ENCODE measurements at regions not wholly inside any gene's neighbourhood (a gene's known extent, or its start where the extent isn't known, plus 50 kb on each side); places are given as distances from the start of the nearest gene placed in this dataset.
A peak's percentile ranks its signal among the peaks of the same experiment; 100 is the strongest.

DNA sequence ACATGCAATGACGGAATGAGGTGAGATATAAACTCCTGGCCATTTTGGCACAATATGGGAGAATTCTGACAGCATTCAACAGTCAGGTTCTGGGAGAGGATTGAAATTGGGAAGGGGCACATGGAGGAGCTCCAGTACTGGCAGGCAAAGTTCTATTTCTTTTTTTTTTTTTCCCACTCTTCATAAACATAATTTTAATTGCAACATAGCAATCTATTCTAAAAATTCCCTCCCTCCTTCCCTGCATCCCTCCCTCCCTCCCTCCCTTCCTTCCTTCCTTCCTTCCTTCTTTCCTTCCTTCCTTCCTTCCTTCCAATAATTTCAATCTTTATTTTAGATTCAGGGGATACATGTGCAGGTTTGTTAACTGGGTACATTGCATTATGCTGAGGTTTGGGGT is 93.2 kb downstream of the PTCSC3 start:
- Histone ChIP-seq H3K27me3 (no peaks in the 10 kb centered on the region), H3K27ac (no peak overlapping the region), H3K4me1 (no peaks in the 10 kb centered on the region), H3K4me3 (no peak overlapping the region), H3K36me3 (no peaks in the 10 kb centered on the region), H3K9me3 (no peaks in the 10 kb centered on the region)
- intact Hi-C loops (cut with DNase I): no loop called here
- no peak for DNase-seq (ENCODE audit: low spot score in 2 of 2)
- TF ChIP-seq, protein P1, sequence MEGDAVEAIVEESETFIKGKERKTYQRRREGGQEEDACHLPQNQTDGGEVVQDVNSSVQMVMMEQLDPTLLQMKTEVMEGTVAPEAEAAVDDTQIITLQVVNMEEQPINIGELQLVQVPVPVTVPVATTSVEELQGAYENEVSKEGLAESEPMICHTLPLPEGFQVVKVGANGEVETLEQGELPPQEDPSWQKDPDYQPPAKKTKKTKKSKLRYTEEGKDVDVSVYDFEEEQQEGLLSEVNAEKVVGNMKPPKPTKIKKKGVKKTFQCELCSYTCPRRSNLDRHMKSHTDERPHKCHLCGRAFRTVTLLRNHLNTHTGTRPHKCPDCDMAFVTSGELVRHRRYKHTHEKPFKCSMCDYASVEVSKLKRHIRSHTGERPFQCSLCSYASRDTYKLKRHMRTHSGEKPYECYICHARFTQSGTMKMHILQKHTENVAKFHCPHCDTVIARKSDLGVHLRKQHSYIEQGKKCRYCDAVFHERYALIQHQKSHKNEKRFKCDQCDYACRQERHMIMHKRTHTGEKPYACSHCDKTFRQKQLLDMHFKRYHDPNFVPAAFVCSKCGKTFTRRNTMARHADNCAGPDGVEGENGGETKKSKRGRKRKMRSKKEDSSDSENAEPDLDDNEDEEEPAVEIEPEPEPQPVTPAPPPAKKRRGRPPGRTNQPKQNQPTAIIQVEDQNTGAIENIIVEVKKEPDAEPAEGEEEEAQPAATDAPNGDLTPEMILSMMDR (IDR thresholded peaks at IDR 0.05): no peak

DNA sequence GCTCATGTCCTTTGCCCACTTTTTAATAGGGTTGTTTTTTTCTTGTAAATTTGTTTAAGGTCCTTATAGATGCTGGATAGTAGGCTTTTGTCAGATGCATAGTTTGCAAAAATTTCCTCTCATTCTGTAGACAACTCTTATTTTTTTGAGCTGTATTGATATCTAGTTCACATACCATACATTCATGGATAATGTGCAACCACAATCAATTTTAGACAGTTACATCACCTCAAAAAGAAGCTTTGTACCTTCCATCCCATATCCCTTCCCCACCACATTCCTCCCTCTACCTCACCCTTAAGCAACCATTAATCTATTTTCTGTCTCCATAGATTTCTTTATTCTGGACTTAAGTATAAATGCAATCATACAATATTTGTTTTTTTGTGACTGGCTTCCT is 98.4 kb downstream of the PTCSC3 start:
- Histone ChIP-seq H3K36me3 (no peaks in the 10 kb centered on the region), H3K4me1 (no peaks in the 10 kb centered on the region), H3K27me3 (no peaks in the 10 kb centered on the region), H3K9me3 (no peaks in the 10 kb centered on the region), H3K4me3 (no peak overlapping the region), H3K27ac (no peak overlapping the region)
- intact Hi-C loops (cut with DNase I): no loop called here
- no peak for DNase-seq (ENCODE audit: low spot score in 2 of 2)
- TF ChIP-seq, protein P1 (IDR thresholded peaks at IDR 0.05): no peak

DNA sequence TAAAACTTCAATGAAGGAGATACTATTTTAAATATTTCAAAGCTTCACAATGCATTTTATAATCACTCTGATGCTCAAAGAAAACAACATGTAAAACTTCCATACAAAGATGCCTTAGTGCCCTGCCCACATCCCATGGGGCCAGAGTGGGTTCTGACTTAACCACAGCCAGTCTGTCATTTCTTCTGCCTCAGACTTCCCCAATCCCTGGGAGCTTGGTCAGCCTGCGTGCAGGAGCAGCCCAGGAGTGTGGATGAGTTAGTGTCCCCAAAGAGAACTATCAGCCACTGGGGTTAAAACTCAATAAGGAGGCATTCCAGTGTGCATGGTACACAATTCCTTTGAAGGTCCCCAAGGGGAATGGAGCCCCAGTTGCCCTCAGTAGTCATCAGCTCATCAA is 100.3 kb downstream of the PTCSC3 start:
- TF ChIP-seq, protein P1 (IDR thresholded peaks at IDR 0.05): no peak
- Histone ChIP-seq H3K4me1 (no peaks in the 10 kb centered on the region), H3K27me3 (no peaks in the 10 kb centered on the region), H3K9me3 (no peaks in the 10 kb centered on the region), H3K4me3 (no peak overlapping the region), H3K36me3 (no peaks in the 10 kb centered on the region), H3K27ac (no peak overlapping the region)
- intact Hi-C loops (cut with DNase I): no loop called here
- no peak for DNase-seq (ENCODE audit: low spot score in 2 of 2)

DNA sequence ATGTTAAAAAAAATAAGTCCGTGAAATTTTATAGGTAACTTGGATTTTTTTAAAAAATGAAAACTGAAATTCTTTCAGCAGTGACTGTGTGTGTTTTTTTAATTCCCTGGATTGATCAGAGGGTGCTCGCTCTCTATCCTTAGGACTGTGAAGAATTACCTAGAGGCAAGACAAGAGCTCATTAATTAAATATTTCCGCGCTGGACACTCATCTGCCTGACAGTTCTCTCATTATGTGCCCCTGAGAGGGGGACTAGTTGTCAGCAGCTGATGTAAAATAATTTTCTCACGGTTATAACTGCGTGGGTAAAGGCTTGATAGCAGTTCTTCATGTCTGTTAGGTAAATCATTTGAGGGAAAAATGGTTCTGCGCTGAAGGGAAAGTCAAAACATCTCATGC is 101.3 kb downstream of the PTCSC3 start:
- intact Hi-C loops (cut with DNase I): no loop called here
- H3K27me3 ChIP-seq: no peaks in the 10 kb centered on the region
- H3K4me3 ChIP-seq: no peak overlapping the region
- H3K36me3 ChIP-seq: no peaks in the 10 kb centered on the region
- no peaks in the 10 kb centered on the region for H3K9me3 ChIP-seq
- no peak overlapping the region for H3K27ac ChIP-seq
- TF ChIP-seq, protein P1 (IDR thresholded peaks at IDR 0.05): no peak
- no peaks in the 10 kb centered on the region for H3K4me1 ChIP-seq
- no peak for DNase-seq (ENCODE audit: low spot score in 2 of 2)

DNA sequence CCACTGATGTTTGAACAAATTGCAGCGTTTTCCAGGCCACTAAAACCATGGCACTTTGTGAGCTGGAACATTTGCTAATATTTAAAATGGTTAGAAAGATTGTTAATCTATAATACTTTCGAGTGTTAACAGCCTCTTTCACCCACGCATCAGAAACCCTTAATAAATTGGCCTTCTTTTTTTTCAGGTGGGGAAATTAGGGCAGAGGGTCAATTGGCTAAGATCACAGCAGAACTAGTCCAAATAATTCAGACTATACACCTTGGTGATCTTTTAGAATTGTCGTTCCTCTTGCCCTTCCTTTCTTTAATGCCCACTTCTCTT is 105.8 kb downstream of the PTCSC3 start:
- Histone ChIP-seq H3K4me3 (no peak overlapping the region), H3K27me3 (no peaks in the 10 kb centered on the region), H3K36me3 (no peaks in the 10 kb centered on the region), H3K4me1 (no peaks in the 10 kb centered on the region), H3K27ac (no peak overlapping the region), H3K9me3 (no peaks in the 10 kb centered on the region)
- DNase-seq (ENCODE audit: low spot score in 2 of 2): no peak
- TF ChIP-seq, protein P1 (IDR thresholded peaks at IDR 0.05): no peak
- intact Hi-C loops (cut with DNase I): no loop called here

DNA sequence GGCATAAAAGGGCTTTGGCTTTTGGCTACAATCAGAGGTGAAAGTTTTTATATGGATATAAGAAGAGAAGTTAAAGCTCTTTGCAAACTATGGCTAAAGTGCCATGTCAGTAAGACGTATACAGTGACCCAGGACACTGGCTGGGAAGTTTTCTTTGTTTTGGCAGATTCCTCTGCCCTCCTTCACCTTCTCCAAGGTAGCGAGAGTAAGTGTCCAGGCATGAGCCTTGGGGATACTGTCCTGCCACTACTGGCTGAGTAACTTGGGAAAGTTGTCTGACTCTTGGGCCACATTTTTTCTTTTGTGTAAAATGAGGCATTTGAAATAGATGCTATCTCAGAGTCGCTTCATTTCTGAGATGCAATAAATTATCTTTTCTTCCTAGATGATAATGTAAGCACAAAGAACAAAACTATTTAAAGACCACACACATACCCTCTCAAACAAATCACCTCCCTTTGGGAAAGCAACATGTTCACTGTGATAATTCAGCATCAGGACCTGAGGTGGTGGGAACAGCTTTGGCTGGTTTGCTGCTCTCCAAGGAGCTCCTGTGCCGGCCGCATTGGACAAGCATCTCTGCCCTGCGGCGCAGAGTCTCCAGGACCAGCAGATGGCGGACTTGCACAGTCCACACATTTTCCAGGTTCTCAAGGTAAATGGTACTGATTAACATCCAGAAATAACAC is 106.3 kb downstream of the PTCSC3 start:
- intact Hi-C loops (cut with DNase I): no loop called here
- Histone ChIP-seq H3K36me3 (no peaks in the 10 kb centered on the region), H3K9me3 (no peaks in the 10 kb centered on the region), H3K27ac (no peak overlapping the region), H3K4me3 (no peak overlapping the region), H3K4me1 (no peaks in the 10 kb centered on the region), H3K27me3 (no peaks in the 10 kb centered on the region)
- TF ChIP-seq, protein P1 (IDR thresholded peaks at IDR 0.05): peak in 2 of 3 experiments; percentile 30 to 44
- no peak for DNase-seq (ENCODE audit: low spot score in 2 of 2)

All from ascending aorta (tissue), 2 donors.